ENCODE measurements at regions not wholly inside any gene's neighbourhood (a gene's known extent, or its start where the extent isn't known, plus 50 kb on each side); places are given as distances from the start of the nearest gene placed in this dataset.

DNA sequence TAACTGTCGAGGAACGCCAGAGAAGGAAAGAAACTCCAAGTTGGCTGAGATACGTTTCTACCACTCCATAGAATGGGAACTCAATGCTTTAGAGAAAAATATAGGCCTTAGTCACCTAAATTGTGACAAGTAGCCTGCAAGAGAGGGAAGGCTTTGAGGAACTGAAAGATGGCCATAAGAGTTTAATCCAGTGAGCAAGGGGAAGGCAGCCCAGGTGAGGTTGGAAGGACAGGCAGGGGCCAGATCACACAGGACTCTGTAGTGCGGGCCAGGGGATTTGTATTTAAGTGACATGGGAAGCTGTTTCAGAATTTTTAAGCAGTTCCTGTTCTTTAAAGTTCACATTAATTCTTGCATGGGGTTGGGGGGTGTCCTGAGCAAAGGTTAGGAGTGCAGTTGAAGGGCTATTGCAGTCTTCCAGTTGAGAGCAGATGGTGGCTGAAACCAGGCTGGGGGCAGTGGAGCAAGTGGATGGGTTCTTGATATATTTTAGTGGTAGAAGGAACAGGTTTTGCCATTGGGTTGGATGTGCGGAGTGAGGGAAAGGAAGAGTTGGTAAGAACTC lies 138.9 kb upstream of the PELI1 start:
- Histone ChIP-seq H3K27ac (ENCODE audit: low read length in 2 of 2) (peak overlapping the region; percentile 62 to 78), H4K20me1 (ENCODE audit: control insufficient read depth, insufficient read depth, low read length, poor library complexity, severe bottlenecking) (no peaks in the 10 kb centered on the region), H3K4me1 (ENCODE audit: control insufficient read depth in 2 of 2, insufficient read depth in 2 of 2, low read length in 2 of 2) (peaks cover 19 to 20% of the 10 kb centered on the region in 2 donors), H3K4me2 (replicated peaks; ENCODE audit: low read depth, low read length, poor library complexity, severe bottlenecking) (peak overlapping the region; percentile 73), H3K9ac (ENCODE audit: low read length) (peak overlapping the region; percentile 58), H3K9me3 (ENCODE audit: control extremely low read depth in 1 of 3, control insufficient read depth in 2 of 3, insufficient read depth in 1 of 3, low read length in 2 of 3) (no peaks in the 10 kb centered on the region), H3K4me3 (ENCODE audit: control extremely low read depth in 1 of 5, extremely low read depth in 1 of 5, insufficient read depth in 1 of 5, low read depth in 2 of 5, low read length in 4 of 5) (peak overlapping the region in 2 of 5 experiments; percentile 40 to 52), H2AFZ (ENCODE audit: insufficient read depth, low read depth, low read length, poor library complexity, severe bottlenecking) (peak overlapping the region; percentile 87), H3K36me3 (replicated peaks in 1 of 2; ENCODE audit: control extremely low read depth in 1 of 2, control insufficient read depth in 1 of 2, extremely low read depth in 1 of 2, insufficient read depth in 2 of 2, low read length in 1 of 2) (no peaks in the 10 kb centered on the region), H3K27me3 (replicated peaks in 1 of 4; ENCODE audit: control extremely low read depth in 1 of 4, control insufficient read depth in 3 of 4, insufficient read depth in 4 of 4, low read length in 3 of 4) (no peaks in the 10 kb centered on the region), H3K79me2 (ENCODE audit: control insufficient read depth, insufficient read depth, low read length) (no peaks in the 10 kb centered on the region)
- POLR2A ChIA-PET: no interaction called here
- TF ChIP-seq, protein P1, sequence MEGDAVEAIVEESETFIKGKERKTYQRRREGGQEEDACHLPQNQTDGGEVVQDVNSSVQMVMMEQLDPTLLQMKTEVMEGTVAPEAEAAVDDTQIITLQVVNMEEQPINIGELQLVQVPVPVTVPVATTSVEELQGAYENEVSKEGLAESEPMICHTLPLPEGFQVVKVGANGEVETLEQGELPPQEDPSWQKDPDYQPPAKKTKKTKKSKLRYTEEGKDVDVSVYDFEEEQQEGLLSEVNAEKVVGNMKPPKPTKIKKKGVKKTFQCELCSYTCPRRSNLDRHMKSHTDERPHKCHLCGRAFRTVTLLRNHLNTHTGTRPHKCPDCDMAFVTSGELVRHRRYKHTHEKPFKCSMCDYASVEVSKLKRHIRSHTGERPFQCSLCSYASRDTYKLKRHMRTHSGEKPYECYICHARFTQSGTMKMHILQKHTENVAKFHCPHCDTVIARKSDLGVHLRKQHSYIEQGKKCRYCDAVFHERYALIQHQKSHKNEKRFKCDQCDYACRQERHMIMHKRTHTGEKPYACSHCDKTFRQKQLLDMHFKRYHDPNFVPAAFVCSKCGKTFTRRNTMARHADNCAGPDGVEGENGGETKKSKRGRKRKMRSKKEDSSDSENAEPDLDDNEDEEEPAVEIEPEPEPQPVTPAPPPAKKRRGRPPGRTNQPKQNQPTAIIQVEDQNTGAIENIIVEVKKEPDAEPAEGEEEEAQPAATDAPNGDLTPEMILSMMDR (IDR thresholded peaks at IDR 0.05): no peak
- no peak for TF ChIP-seq EZH2 (IDR thresholded peaks at IDR 0.05; ENCODE audit: borderline replicate concordance, insufficient read depth, low read depth, low read length, poor library complexity, severe bottlenecking)
- intact Hi-C loops (cut with micrococcal nuclease): no loop called here
- peak; percentile 20 for DNase-seq
- 83% methylated on average over 2 of the region's 5 CpGs for WGBS (ENCODE audit: insufficient coverage)
- no peak for ATAC-seq (ENCODE audit: low read depth)
- H3K9me3 Mint-ChIP-seq (ENCODE audit: insufficient read depth): no peaks in the 10 kb centered on the region
- H3K27ac Mint-ChIP-seq: no peak overlapping the region
- no peaks in the 10 kb centered on the region for H3K27me3 Mint-ChIP-seq
- H3K4me3 Mint-ChIP-seq: no peak overlapping the region
- CTCF ChIA-PET: interaction anchor here (0.9 kb wide), 1 partner anchor 185 kb away, joined by 3 read pairs; no protein-coding TSS in a partner anchor
- H3K4me1 Mint-ChIP-seq: no peaks in the 10 kb centered on the region

DNA sequence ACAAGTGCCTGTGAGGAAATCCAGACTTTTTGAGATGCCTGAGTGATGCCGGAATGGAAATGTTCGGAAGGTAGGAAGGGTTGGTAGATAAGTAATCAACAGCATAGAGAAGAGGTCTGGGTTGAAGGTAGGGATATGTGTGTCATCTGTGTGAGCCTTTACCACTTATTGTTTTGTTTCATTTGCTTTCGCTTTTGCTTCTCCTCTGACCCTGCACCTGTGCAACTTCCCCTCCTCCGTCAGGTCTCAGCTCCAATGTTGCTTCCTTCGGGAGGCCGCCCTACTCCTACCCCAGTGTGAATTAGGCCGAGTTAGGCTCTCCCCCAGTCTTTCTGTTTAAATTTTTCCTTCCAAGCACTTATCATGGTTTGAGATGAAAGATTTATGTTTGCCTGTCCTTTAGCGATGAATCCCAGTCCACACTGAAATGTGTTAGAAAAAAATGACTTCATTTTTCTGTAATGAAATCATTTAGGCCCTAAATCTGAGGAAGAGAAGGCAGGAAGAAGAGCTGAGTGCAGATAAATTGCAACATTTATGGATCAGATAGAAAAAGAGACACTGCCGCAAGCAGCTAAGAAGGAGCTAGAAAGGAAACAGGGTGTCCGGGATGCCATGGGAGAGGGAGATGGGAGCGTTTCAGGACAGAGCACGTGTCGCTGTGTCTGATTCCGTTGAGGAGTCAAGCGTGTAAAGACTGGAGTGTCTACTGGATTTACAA lies 139.6 kb upstream of the PELI1 start:
- Histone ChIP-seq H3K9me3 (ENCODE audit: control extremely low read depth in 1 of 3, control insufficient read depth in 2 of 3, insufficient read depth in 1 of 3, low read length in 2 of 3) (no peaks in the 10 kb centered on the region), H3K4me1 (ENCODE audit: control insufficient read depth in 2 of 2, insufficient read depth in 2 of 2, low read length in 2 of 2) (peaks cover 19 to 20% of the 10 kb centered on the region in 2 donors), H3K79me2 (ENCODE audit: control insufficient read depth, insufficient read depth, low read length) (no peaks in the 10 kb centered on the region), H2AFZ (ENCODE audit: insufficient read depth, low read depth, low read length, poor library complexity, severe bottlenecking) (peak overlapping the region; percentile 87), H3K36me3 (replicated peaks in 1 of 2; ENCODE audit: control extremely low read depth in 1 of 2, control insufficient read depth in 1 of 2, extremely low read depth in 1 of 2, insufficient read depth in 2 of 2, low read length in 1 of 2) (no peaks in the 10 kb centered on the region), H3K27ac (ENCODE audit: low read length in 2 of 2) (peak overlapping the region; percentile 62 to 78), H3K4me3 (ENCODE audit: control extremely low read depth in 1 of 5, extremely low read depth in 1 of 5, insufficient read depth in 1 of 5, low read depth in 2 of 5, low read length in 4 of 5) (peak overlapping the region in 4 of 5 experiments; percentile 11 to 52 (median 36)), H3K27me3 (replicated peaks in 1 of 4; ENCODE audit: control extremely low read depth in 1 of 4, control insufficient read depth in 3 of 4, insufficient read depth in 4 of 4, low read length in 3 of 4) (no peaks in the 10 kb centered on the region), H3K9ac (ENCODE audit: low read length) (peak overlapping the region; percentile 58), H3K4me2 (replicated peaks; ENCODE audit: low read depth, low read length, poor library complexity, severe bottlenecking) (peak overlapping the region; percentile 73), H4K20me1 (ENCODE audit: control insufficient read depth, insufficient read depth, low read length, poor library complexity, severe bottlenecking) (no peaks in the 10 kb centered on the region)
- H3K4me3 Mint-ChIP-seq: no peak overlapping the region
- ATAC-seq (ENCODE audit: low read depth) (peak; percentile 94), DNase-seq (peak; percentile 65)
- ChIA-PET CTCF (interaction anchor here (0.6 to 0.9 kb wide), 3 partner anchors 12 to 185 kb away, joined by 3 read pairs; no protein-coding TSS in a partner anchor), POLR2A (interaction anchor here (0.7 kb wide), 1 partner anchor 141 kb away, joined by 3 read pairs; no protein-coding TSS in a partner anchor)
- H3K27me3 Mint-ChIP-seq: no peaks in the 10 kb centered on the region
- intact Hi-C loops (cut with micrococcal nuclease): no loop called here
- 90% methylated on average over 9 of the region's 15 CpGs for WGBS (ENCODE audit: insufficient coverage)
- H3K4me1 Mint-ChIP-seq: no peaks in the 10 kb centered on the region
- H3K27ac Mint-ChIP-seq: no peak overlapping the region
- no peaks in the 10 kb centered on the region for H3K9me3 Mint-ChIP-seq (ENCODE audit: insufficient read depth)
- TF ChIP-seq EZH2 (IDR thresholded peaks at IDR 0.05; ENCODE audit: borderline replicate concordance, insufficient read depth, low read depth, low read length, poor library complexity, severe bottlenecking): no peak
- TF ChIP-seq, protein P1 (IDR thresholded peaks at IDR 0.05): no peak

Data from B cell (primary cell).